ENCODE measurements at regions not wholly inside any gene's neighbourhood (a gene's known extent, or its start where the extent isn't known, plus 50 kb on each side); places are given as distances from the start of the nearest gene placed in this dataset.

- TF ChIP-seq, protein P1, sequence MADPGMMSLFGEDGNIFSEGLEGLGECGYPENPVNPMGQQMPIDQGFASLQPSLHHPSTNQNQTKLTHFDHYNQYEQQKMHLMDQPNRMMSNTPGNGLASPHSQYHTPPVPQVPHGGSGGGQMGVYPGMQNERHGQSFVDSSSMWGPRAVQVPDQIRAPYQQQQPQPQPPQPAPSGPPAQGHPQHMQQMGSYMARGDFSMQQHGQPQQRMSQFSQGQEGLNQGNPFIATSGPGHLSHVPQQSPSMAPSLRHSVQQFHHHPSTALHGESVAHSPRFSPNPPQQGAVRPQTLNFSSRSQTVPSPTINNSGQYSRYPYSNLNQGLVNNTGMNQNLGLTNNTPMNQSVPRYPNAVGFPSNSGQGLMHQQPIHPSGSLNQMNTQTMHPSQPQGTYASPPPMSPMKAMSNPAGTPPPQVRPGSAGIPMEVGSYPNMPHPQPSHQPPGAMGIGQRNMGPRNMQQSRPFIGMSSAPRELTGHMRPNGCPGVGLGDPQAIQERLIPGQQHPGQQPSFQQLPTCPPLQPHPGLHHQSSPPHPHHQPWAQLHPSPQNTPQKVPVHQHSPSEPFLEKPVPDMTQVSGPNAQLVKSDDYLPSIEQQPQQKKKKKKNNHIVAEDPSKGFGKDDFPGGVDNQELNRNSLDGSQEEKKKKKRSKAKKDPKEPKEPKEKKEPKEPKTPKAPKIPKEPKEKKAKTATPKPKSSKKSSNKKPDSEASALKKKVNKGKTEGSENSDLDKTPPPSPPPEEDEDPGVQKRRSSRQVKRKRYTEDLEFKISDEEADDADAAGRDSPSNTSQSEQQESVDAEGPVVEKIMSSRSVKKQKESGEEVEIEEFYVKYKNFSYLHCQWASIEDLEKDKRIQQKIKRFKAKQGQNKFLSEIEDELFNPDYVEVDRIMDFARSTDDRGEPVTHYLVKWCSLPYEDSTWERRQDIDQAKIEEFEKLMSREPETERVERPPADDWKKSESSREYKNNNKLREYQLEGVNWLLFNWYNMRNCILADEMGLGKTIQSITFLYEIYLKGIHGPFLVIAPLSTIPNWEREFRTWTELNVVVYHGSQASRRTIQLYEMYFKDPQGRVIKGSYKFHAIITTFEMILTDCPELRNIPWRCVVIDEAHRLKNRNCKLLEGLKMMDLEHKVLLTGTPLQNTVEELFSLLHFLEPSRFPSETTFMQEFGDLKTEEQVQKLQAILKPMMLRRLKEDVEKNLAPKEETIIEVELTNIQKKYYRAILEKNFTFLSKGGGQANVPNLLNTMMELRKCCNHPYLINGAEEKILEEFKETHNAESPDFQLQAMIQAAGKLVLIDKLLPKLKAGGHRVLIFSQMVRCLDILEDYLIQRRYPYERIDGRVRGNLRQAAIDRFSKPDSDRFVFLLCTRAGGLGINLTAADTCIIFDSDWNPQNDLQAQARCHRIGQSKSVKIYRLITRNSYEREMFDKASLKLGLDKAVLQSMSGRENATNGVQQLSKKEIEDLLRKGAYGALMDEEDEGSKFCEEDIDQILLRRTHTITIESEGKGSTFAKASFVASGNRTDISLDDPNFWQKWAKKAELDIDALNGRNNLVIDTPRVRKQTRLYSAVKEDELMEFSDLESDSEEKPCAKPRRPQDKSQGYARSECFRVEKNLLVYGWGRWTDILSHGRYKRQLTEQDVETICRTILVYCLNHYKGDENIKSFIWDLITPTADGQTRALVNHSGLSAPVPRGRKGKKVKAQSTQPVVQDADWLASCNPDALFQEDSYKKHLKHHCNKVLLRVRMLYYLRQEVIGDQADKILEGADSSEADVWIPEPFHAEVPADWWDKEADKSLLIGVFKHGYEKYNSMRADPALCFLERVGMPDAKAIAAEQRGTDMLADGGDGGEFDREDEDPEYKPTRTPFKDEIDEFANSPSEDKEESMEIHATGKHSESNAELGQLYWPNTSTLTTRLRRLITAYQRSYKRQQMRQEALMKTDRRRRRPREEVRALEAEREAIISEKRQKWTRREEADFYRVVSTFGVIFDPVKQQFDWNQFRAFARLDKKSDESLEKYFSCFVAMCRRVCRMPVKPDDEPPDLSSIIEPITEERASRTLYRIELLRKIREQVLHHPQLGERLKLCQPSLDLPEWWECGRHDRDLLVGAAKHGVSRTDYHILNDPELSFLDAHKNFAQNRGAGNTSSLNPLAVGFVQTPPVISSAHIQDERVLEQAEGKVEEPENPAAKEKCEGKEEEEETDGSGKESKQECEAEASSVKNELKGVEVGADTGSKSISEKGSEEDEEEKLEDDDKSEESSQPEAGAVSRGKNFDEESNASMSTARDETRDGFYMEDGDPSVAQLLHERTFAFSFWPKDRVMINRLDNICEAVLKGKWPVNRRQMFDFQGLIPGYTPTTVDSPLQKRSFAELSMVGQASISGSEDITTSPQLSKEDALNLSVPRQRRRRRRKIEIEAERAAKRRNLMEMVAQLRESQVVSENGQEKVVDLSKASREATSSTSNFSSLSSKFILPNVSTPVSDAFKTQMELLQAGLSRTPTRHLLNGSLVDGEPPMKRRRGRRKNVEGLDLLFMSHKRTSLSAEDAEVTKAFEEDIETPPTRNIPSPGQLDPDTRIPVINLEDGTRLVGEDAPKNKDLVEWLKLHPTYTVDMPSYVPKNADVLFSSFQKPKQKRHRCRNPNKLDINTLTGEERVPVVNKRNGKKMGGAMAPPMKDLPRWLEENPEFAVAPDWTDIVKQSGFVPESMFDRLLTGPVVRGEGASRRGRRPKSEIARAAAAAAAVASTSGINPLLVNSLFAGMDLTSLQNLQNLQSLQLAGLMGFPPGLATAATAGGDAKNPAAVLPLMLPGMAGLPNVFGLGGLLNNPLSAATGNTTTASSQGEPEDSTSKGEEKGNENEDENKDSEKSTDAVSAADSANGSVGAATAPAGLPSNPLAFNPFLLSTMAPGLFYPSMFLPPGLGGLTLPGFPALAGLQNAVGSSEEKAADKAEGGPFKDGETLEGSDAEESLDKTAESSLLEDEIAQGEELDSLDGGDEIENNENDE (IDR thresholded peaks at IDR 0.05; ENCODE audit: insufficient replicate concordance, low read length) = no peak
- TF ChIP-seq TBP (IDR thresholded peaks at IDR 0.05; ENCODE audit: low read depth, low read length) (no peak), RAD21 (IDR thresholded peaks at IDR 0.05 in 1 of 2, conservative IDR thresholded peaks at IDR 0.05 in 1 of 2; ENCODE audit: low read depth in 2 of 2, low read length in 2 of 2) (no peak), TAF1 (IDR thresholded peaks at IDR 0.05; ENCODE audit: low read depth, low read length) (no peak), GTF2F1 (IDR thresholded peaks at IDR 0.05; ENCODE audit: borderline replicate concordance, low read depth, low read length) (no peak), RNF2 (IDR thresholded peaks at IDR 0.05; ENCODE audit: borderline replicate concordance, low read depth, low read length, missing control alignments, poor library complexity, severe bottlenecking) (no peak), ZNF274 (IDR thresholded peaks at IDR 0.05; ENCODE audit: borderline replicate concordance, extremely low read depth, low read length) (no peak), SIRT6 (IDR thresholded peaks at IDR 0.05; ENCODE audit: low read length) (no peak), NANOG (IDR thresholded peaks at IDR 0.05; ENCODE audit: insufficient read depth, low read depth, low read length, poor library complexity, severe bottlenecking) (no peak), YY1 (IDR thresholded peaks at IDR 0.05; ENCODE audit: low read depth, low read length) (no peak)
Measured at GRCh38 chr1:40921981-40922677, 57.4 kb upstream of the CTPS1 start (continued).

Data from H1 (cell line).